ENCODE measurements at regions not wholly inside any gene's neighbourhood (a gene's known extent, or its start where the extent isn't known, plus 50 kb on each side); places are given as distances from the start of the nearest gene placed in this dataset.

GRCh38 chr15:57887825-57888224 lies 177.7 kb downstream of the ALDH1A2 start:
- no peak overlapping the region for H3K4me2 ChIP-seq
- H3K79me2 ChIP-seq (ENCODE audit: insufficient read depth, low read depth) = no peaks in the 10 kb centered on the region
- no peak overlapping the region for H3K4me3 ChIP-seq (IDR thresholded peaks at IDR 0.05; ENCODE audit: insufficient read depth, low read depth, low read length)
- no peak for TF ChIP-seq CTCF (conservative IDR thresholded peaks at IDR 0.05; ENCODE audit: low read depth, low read length)
- H4K20me1 ChIP-seq (ENCODE audit: insufficient read depth) = no peaks in the 10 kb centered on the region
- H2AFZ ChIP-seq (ENCODE audit: low read depth) = no peak overlapping the region
- H3K27ac ChIP-seq = no peak overlapping the region
- no peaks in the 10 kb centered on the region for H3K4me1 ChIP-seq (ENCODE audit: low read depth, poor library complexity, severe bottlenecking)
- H3K36me3 ChIP-seq (ENCODE audit: insufficient read depth) = no peaks in the 10 kb centered on the region
- H3K27me3 ChIP-seq (ENCODE audit: insufficient read depth, low read depth) = no peaks in the 10 kb centered on the region
- no peak overlapping the region for H3K9ac ChIP-seq

GRCh38 chr15:57890351-57890750 lies 175.2 kb downstream of the ALDH1A2 start:
- Histone ChIP-seq H3K27me3 (ENCODE audit: insufficient read depth, low read depth) (no peaks in the 10 kb centered on the region), H3K27ac (no peak overlapping the region), H2AFZ (ENCODE audit: low read depth) (no peak overlapping the region), H3K4me3 (IDR thresholded peaks at IDR 0.05; ENCODE audit: insufficient read depth, low read depth, low read length) (no peak overlapping the region), H4K20me1 (ENCODE audit: insufficient read depth) (no peaks in the 10 kb centered on the region), H3K4me2 (no peak overlapping the region), H3K79me2 (ENCODE audit: insufficient read depth, low read depth) (no peaks in the 10 kb centered on the region), H3K9ac (no peak overlapping the region), H3K4me1 (ENCODE audit: low read depth, poor library complexity, severe bottlenecking) (no peaks in the 10 kb centered on the region), H3K36me3 (ENCODE audit: insufficient read depth) (no peaks in the 10 kb centered on the region)
- no peak for TF ChIP-seq CTCF (conservative IDR thresholded peaks at IDR 0.05; ENCODE audit: low read depth, low read length)

- Histone ChIP-seq H3K9ac (no peak overlapping the region), H3K79me2 (ENCODE audit: insufficient read depth, low read depth) (no peaks in the 10 kb centered on the region), H3K27ac (no peak overlapping the region), H3K4me1 (ENCODE audit: low read depth, poor library complexity, severe bottlenecking) (no peaks in the 10 kb centered on the region), H4K20me1 (ENCODE audit: insufficient read depth) (no peaks in the 10 kb centered on the region), H2AFZ (ENCODE audit: low read depth) (no peak overlapping the region), H3K4me3 (IDR thresholded peaks at IDR 0.05; ENCODE audit: insufficient read depth, low read depth, low read length) (no peak overlapping the region), H3K4me2 (no peak overlapping the region), H3K27me3 (ENCODE audit: insufficient read depth, low read depth) (no peaks in the 10 kb centered on the region), H3K36me3 (ENCODE audit: insufficient read depth) (no peaks in the 10 kb centered on the region)
- no peak for TF ChIP-seq CTCF (conservative IDR thresholded peaks at IDR 0.05; ENCODE audit: low read depth, low read length)
These were observed 174.6 kb downstream of the ALDH1A2 start for GRCh38 chr15:57890878-57891277.

GRCh38 chr15:57892181-57892580 lies 173.3 kb downstream of the ALDH1A2 start:
- Histone ChIP-seq H3K27ac (no peak overlapping the region), H3K27me3 (ENCODE audit: insufficient read depth, low read depth) (no peaks in the 10 kb centered on the region), H3K36me3 (ENCODE audit: insufficient read depth) (no peaks in the 10 kb centered on the region), H2AFZ (ENCODE audit: low read depth) (no peak overlapping the region), H3K79me2 (ENCODE audit: insufficient read depth, low read depth) (no peaks in the 10 kb centered on the region), H3K9ac (no peak overlapping the region), H3K4me2 (no peak overlapping the region), H4K20me1 (ENCODE audit: insufficient read depth) (no peaks in the 10 kb centered on the region), H3K4me3 (IDR thresholded peaks at IDR 0.05; ENCODE audit: insufficient read depth, low read depth, low read length) (no peak overlapping the region), H3K4me1 (ENCODE audit: low read depth, poor library complexity, severe bottlenecking) (no peaks in the 10 kb centered on the region)
- no peak for TF ChIP-seq CTCF (conservative IDR thresholded peaks at IDR 0.05; ENCODE audit: low read depth, low read length)

GRCh38 chr15:57893040-57893439 lies 172.5 kb downstream of the ALDH1A2 start:
- no peak for TF ChIP-seq CTCF (conservative IDR thresholded peaks at IDR 0.05; ENCODE audit: low read depth, low read length)
- Histone ChIP-seq H3K9ac (no peak overlapping the region), H2AFZ (ENCODE audit: low read depth) (no peak overlapping the region), H4K20me1 (ENCODE audit: insufficient read depth) (no peaks in the 10 kb centered on the region), H3K36me3 (ENCODE audit: insufficient read depth) (no peaks in the 10 kb centered on the region), H3K27ac (no peak overlapping the region), H3K4me1 (ENCODE audit: low read depth, poor library complexity, severe bottlenecking) (no peaks in the 10 kb centered on the region), H3K4me3 (IDR thresholded peaks at IDR 0.05; ENCODE audit: insufficient read depth, low read depth, low read length) (no peak overlapping the region), H3K4me2 (no peak overlapping the region), H3K27me3 (ENCODE audit: insufficient read depth, low read depth) (no peaks in the 10 kb centered on the region), H3K79me2 (ENCODE audit: insufficient read depth, low read depth) (no peaks in the 10 kb centered on the region)
